ENCODE measurements at regions not wholly inside any gene's neighbourhood (a gene's known extent, or its start where the extent isn't known, plus 50 kb on each side); places are given as distances from the start of the nearest gene placed in this dataset.
A peak's percentile ranks its signal among the peaks of the same experiment; 100 is the strongest.

DNA sequence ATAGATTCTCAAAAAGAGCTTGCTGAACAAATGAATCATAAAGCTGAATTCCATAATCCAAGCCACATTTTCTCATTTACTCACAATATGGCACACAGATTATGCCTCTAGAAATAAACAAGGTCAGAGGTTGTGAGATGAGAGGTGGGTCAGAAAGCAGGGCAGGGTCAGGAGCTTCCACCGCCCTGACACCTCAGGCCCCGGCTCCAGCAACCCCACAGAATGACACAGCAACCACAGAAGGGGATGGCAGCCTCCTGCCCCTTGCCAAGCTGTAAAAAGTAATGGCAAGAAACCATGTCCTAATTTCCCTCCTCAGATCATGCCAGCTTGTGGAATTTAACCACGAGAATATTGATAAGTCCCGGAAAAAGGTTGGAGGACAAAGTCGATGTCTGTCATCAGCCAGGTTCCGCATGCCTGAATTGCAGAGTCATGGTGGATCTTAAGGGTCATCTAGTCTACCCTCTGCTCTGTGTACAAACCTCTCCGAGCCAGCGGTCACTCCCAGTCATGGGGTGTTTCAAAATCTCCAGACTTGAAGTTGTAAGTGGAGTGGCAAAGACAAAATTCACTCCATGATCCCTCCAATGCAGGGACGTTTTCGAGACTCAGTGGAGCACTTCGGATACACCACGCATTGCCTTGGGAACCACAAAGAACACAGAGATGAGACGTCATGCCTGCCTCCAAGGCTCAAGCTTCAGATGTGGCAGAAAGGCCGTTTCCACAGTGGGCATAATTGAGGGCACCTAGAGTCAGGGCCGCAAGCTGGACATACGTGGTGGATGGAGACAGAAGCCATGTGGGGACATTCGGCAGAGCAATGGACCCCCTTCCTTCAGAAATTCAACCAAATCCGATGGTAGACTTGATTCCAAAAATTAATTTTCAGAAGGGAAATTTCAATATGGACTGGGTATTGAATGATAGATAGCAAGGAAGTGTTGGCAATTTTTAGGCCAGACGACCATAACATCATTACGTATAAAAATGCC, 254.0 kb downstream of the TOMM20 start (continued):
- TF ChIP-seq TEAD4 (IDR thresholded peaks at IDR 0.05; ENCODE audit: low read length) (peak; percentile 65), TEAD4 (CRISPR knock-in tag; IDR thresholded peaks at IDR 0.05; ENCODE audit: borderline replicate concordance) (no peak), WHSC1 (IDR thresholded peaks at IDR 0.05; ENCODE audit: low read length) (no peak), SMAD2 (IDR thresholded peaks at IDR 0.05; ENCODE audit: low read depth, low read length) (no peak), ZBTB17 (CRISPR knock-in tag; IDR thresholded peaks at IDR 0.05) (peak; percentile 91), ELF1 (tag; IDR thresholded peaks at IDR 0.05) (peak; percentile 53), NR2F6 (CRISPR knock-in tag; IDR thresholded peaks at IDR 0.05) (no peak), ZNF785 (CRISPR knock-in tag; IDR thresholded peaks at IDR 0.05) (no peak), SMAD4 (CRISPR knock-in tag; conservative IDR thresholded peaks at IDR 0.05) (peak; percentile 96), RFX5 (IDR thresholded peaks at IDR 0.05; ENCODE audit: low read depth, low read length) (no peak), TBL1XR1 (IDR thresholded peaks at IDR 0.05; ENCODE audit: low read length in 2 of 2) (peak in 1 of 2 experiments; percentile 77; a peak in 3 of 4 replicates), MYNN (IDR thresholded peaks at IDR 0.05) (no peak; the same call in 1 of the 2 replicates), MYNN (CRISPR knock-in tag; IDR thresholded peaks at IDR 0.05) (no peak), POLR3G (IDR thresholded peaks at IDR 0.05; ENCODE audit: extremely low read depth, insufficient read length, insufficient replicate concordance) (no peak)
- TF ChIP-seq, protein P1, sequence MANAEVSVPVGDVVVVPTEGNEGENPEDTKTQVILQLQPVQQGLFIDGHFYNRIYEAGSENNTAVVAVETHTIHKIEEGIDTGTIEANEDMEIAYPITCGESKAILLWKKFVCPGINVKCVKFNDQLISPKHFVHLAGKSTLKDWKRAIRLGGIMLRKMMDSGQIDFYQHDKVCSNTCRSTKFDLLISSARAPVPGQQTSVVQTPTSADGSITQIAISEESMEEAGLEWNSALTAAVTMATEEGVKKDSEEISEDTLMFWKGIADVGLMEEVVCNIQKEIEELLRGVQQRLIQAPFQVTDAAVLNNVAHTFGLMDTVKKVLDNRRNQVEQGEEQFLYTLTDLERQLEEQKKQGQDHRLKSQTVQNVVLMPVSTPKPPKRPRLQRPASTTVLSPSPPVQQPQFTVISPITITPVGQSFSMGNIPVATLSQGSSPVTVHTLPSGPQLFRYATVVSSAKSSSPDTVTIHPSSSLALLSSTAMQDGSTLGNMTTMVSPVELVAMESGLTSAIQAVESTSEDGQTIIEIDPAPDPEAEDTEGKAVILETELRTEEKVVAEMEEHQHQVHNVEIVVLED (CRISPR knock-in tag; IDR thresholded peaks at IDR 0.05): peak; percentile 40; the same call in 1 of the 2 replicates
- TF ChIP-seq, protein P2, sequence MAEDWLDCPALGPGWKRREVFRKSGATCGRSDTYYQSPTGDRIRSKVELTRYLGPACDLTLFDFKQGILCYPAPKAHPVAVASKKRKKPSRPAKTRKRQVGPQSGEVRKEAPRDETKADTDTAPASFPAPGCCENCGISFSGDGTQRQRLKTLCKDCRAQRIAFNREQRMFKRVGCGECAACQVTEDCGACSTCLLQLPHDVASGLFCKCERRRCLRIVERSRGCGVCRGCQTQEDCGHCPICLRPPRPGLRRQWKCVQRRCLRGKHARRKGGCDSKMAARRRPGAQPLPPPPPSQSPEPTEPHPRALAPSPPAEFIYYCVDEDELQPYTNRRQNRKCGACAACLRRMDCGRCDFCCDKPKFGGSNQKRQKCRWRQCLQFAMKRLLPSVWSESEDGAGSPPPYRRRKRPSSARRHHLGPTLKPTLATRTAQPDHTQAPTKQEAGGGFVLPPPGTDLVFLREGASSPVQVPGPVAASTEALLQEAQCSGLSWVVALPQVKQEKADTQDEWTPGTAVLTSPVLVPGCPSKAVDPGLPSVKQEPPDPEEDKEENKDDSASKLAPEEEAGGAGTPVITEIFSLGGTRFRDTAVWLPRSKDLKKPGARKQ (CRISPR knock-in tag; IDR thresholded peaks at IDR 0.05): peak; percentile 25; the same call in 1 of the 2 replicates
- TF ChIP-seq, protein P3, sequence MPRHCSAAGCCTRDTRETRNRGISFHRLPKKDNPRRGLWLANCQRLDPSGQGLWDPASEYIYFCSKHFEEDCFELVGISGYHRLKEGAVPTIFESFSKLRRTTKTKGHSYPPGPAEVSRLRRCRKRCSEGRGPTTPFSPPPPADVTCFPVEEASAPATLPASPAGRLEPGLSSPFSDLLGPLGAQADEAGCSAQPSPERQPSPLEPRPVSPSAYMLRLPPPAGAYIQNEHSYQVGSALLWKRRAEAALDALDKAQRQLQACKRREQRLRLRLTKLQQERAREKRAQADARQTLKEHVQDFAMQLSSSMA (CRISPR knock-in tag; IDR thresholded peaks at IDR 0.05): peak; percentile 71; the same call in 1 of the 2 replicates
- TF ChIP-seq, protein P4, sequence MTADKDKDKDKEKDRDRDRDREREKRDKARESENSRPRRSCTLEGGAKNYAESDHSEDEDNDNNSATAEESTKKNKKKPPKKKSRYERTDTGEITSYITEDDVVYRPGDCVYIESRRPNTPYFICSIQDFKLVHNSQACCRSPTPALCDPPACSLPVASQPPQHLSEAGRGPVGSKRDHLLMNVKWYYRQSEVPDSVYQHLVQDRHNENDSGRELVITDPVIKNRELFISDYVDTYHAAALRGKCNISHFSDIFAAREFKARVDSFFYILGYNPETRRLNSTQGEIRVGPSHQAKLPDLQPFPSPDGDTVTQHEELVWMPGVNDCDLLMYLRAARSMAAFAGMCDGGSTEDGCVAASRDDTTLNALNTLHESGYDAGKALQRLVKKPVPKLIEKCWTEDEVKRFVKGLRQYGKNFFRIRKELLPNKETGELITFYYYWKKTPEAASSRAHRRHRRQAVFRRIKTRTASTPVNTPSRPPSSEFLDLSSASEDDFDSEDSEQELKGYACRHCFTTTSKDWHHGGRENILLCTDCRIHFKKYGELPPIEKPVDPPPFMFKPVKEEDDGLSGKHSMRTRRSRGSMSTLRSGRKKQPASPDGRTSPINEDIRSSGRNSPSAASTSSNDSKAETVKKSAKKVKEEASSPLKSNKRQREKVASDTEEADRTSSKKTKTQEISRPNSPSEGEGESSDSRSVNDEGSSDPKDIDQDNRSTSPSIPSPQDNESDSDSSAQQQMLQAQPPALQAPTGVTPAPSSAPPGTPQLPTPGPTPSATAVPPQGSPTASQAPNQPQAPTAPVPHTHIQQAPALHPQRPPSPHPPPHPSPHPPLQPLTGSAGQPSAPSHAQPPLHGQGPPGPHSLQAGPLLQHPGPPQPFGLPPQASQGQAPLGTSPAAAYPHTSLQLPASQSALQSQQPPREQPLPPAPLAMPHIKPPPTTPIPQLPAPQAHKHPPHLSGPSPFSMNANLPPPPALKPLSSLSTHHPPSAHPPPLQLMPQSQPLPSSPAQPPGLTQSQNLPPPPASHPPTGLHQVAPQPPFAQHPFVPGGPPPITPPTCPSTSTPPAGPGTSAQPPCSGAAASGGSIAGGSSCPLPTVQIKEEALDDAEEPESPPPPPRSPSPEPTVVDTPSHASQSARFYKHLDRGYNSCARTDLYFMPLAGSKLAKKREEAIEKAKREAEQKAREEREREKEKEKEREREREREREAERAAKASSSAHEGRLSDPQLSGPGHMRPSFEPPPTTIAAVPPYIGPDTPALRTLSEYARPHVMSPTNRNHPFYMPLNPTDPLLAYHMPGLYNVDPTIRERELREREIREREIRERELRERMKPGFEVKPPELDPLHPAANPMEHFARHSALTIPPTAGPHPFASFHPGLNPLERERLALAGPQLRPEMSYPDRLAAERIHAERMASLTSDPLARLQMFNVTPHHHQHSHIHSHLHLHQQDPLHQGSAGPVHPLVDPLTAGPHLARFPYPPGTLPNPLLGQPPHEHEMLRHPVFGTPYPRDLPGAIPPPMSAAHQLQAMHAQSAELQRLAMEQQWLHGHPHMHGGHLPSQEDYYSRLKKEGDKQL (CRISPR knock-in tag; IDR thresholded peaks at IDR 0.05; ENCODE audit: borderline replicate concordance): no peak

Data from K562 (cell line).